ENCODE measurements at regions not wholly inside any gene's neighbourhood (a gene's known extent, or its start where the extent isn't known, plus 50 kb on each side); places are given as distances from the start of the nearest gene placed in this dataset.

- no peak for TF ChIP-seq CTCF (IDR thresholded peaks at IDR 0.05)
- TF ChIP-seq POLR2A (IDR thresholded peaks at IDR 0.05): no peak
These were observed 210.9 kb upstream of the CLINT1 start for GRCh38 chr5:158069838-158070237.

Data from lower leg skin (tissue), 3 donors.